Activated CD4-positive, alpha-beta T cell treated with anti-CD3 and anti-CD28 coated beads, Interleukin-2, amount 50 U/mL, for 24 hours (primary cell): ENCODE measurements at regions not wholly inside any gene's neighbourhood (a gene's known extent, or its start where the extent isn't known, plus 50 kb on each side); places are given as distances from the start of the nearest gene placed in this dataset.
"Not testable (repeated sequence)": the region's sequence is repeated elsewhere in the genome, so short reads cannot be mapped to it uniquely, and the experiment has no call there.

Experiments used
- DNase-seq, 2 donors: peaks; one replicate each; pipeline ENCODE4 v3.0.0-alpha.2; 2020; ENCODE audit warnings: low read depth in 1 of 2, low spot score in 1 of 2

- peak in 1 of 2 donors; percentile 21 for DNase-seq
Measured at GRCh38 chr7:114802632-114803031, 119.3 kb upstream of the MDFIC start.

- no peak for DNase-seq
Measured at GRCh38 chr7:114806590-114807162, 115.2 kb upstream of the MDFIC start.

GRCh38 chr7:114812570-114812969 lies 109.3 kb upstream of the MDFIC start:
- no peak for DNase-seq

- no peak for DNase-seq
Measured at GRCh38 chr7:114813624-114814023, 108.3 kb upstream of the MDFIC start.

- DNase-seq, result not testable (repeated sequence)
Measured at GRCh38 chr7:114817036-114817435, 104.9 kb upstream of the MDFIC start.

GRCh38 chr7:114818501-114818900 lies 103.4 kb upstream of the MDFIC start:
- DNase-seq, result peak in 1 of 2 donors; percentile 18

- no peak for DNase-seq
Measured at GRCh38 chr7:114819616-114820362, 102.1 kb upstream of the MDFIC start.

GRCh38 chr7:114821030-114821900 lies 100.6 kb upstream of the MDFIC start:
- DNase-seq, result no peak

- DNase-seq, result no peak
Measured at GRCh38 chr7:114822131-114822530, 99.8 kb upstream of the MDFIC start.

GRCh38 chr7:114822844-114823243 lies 99.0 kb upstream of the MDFIC start:
- DNase-seq, result no peak

GRCh38 chr7:114823290-114823689 lies 98.6 kb upstream of the MDFIC start:
- DNase-seq, result no peak

GRCh38 chr7:114825423-114825951 lies 96.4 kb upstream of the MDFIC start:
- peak; percentile 9 to 59 for DNase-seq

- no peak for DNase-seq
Measured at GRCh38 chr7:114830952-114831351, 90.9 kb upstream of the MDFIC start.

- DNase-seq, result no peak
Measured at GRCh38 chr7:114832906-114833595, 88.8 kb upstream of the MDFIC start.

GRCh38 chr7:114835303-114835702 lies 86.6 kb upstream of the MDFIC start:
- no peak for DNase-seq

- no peak for DNase-seq
Measured at GRCh38 chr7:114835861-114836260, 86.0 kb upstream of the MDFIC start.

- no peak for DNase-seq
Measured at GRCh38 chr7:114842551-114843065, 79.3 kb upstream of the MDFIC start.

GRCh38 chr7:114843102-114843501 lies 78.8 kb upstream of the MDFIC start:
- DNase-seq, result no peak

GRCh38 chr7:114851406-114852061 lies 70.4 kb upstream of the MDFIC start:
- DNase-seq, result no peak

GRCh38 chr7:114852293-114852692 lies 69.6 kb upstream of the MDFIC start:
- no peak for DNase-seq
